ENCODE measurements at regions not wholly inside any gene's neighbourhood (a gene's known extent, or its start where the extent isn't known, plus 50 kb on each side); places are given as distances from the start of the nearest gene placed in this dataset.
A peak's percentile ranks its signal among the peaks of the same experiment; 100 is the strongest.

DNA sequence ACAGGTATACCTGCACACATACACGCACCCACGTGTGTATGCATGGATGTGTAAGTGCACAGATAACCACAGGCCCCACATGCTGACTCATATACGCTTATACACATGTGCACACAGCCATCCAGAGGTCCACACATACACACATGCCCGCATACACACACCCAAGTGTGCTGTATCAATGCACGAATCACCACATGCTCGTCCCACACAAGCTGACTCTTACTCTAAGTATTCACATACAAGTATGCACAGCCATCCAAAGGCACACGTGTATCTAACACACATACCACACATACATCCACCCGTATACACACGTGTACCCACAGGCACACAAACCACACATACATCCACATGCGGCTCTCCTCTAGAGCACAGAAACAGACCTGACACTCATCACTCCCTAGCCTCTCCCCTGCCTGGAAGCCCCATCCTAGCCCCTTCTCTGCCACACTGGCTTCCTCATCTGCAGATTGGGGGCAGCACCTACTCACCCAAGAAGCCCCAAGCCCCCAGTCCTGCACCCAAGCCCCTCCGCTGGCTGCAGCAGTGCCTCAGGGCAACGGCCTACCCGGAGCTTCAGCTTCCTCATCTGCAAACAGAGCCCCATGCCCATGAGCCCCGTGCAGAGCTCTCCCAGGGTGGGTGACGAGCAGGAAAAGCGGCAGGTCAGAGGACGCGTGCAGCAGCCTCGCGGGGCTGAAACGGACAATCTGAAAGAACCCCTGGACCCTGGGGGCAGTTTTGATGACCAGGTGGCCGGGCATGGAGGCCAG lies 105.4 kb downstream of the NCOR2 start:
- DNase-seq (no peak), ATAC-seq (no peak)
- WGBS (ENCODE audit: insufficient coverage): 94% methylated on average over 22 of the region's 22 CpGs
- intact Hi-C loops (cut with micrococcal nuclease): no loop called here
- H3K27ac ChIP-seq (ENCODE audit: low read length): no peak overlapping the region
- Mint-ChIP-seq H3K9me3 (no peaks in the 10 kb centered on the region), H3K4me1 (peaks cover 58 to 93% of the 10 kb centered on the region in 2 donors), H3K27me3 (ENCODE audit: low read depth in 2 of 2) (no peaks in the 10 kb centered on the region), H3K27ac (peak overlapping the region in 1 of 2 donors; percentile 10), H3K4me3 (no peak overlapping the region), H3K36me3 (no peaks in the 10 kb centered on the region)
- H3K4me3 ChIP-seq (ENCODE audit: low read length): no peak overlapping the region
- TF ChIP-seq, protein P1, sequence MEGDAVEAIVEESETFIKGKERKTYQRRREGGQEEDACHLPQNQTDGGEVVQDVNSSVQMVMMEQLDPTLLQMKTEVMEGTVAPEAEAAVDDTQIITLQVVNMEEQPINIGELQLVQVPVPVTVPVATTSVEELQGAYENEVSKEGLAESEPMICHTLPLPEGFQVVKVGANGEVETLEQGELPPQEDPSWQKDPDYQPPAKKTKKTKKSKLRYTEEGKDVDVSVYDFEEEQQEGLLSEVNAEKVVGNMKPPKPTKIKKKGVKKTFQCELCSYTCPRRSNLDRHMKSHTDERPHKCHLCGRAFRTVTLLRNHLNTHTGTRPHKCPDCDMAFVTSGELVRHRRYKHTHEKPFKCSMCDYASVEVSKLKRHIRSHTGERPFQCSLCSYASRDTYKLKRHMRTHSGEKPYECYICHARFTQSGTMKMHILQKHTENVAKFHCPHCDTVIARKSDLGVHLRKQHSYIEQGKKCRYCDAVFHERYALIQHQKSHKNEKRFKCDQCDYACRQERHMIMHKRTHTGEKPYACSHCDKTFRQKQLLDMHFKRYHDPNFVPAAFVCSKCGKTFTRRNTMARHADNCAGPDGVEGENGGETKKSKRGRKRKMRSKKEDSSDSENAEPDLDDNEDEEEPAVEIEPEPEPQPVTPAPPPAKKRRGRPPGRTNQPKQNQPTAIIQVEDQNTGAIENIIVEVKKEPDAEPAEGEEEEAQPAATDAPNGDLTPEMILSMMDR (IDR thresholded peaks at IDR 0.05): no peak
- peaks cover 57% of the 10 kb centered on the region for H3K4me1 ChIP-seq (ENCODE audit: control insufficient read depth, insufficient read depth, low read length)
- H3K9me3 ChIP-seq (ENCODE audit: control insufficient read depth, insufficient read depth, low read length): peaks cover 6% of the 10 kb centered on the region
- no peaks in the 10 kb centered on the region for H3K27me3 ChIP-seq (ENCODE audit: control insufficient read depth, insufficient read depth, low read length)
- peaks cover 2% of the 10 kb centered on the region for H3K36me3 ChIP-seq (ENCODE audit: control insufficient read depth, insufficient read depth, low read length)

DNA sequence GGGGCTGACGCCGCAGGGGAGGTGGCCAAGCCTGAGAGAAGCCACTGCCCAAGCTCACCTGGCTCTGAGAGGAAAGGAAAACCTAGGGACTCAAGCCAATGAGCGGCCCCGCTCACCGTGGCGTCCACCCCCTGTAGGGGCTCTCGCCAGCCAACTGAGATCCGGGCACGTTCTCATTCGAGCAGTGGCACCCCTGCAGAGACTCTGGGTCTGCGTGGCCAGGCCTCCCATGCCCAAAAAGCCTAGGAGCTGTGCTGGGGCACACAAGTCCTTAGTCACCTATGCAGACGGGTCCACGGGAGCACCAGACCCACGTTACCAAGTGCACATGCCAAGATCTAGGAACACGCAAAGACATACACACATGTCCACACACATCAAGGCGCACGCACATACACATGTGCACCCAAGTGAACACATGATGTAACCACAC lies 106.2 kb downstream of the NCOR2 start:
- TF ChIP-seq, protein P1 (IDR thresholded peaks at IDR 0.05): no peak

DNA sequence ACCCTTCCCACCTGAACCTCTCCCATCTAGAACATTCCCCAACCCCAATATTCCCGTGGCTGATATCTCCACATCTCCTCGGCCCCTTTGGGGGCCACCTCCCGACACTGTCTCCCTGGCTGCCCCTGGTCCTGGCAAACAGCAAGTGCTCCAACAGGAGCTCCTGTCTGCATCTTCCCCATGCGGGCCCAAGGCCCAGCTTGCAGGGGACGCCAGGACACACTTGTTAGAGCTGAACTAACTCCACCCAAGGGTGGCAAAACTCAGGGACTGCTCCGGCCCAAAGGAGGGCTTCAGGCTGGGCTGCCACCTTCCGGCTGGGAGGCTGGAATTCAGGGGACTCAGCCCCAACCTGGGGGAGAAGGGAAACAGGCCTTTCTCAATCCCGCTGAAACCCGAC lies 106.6 kb downstream of the NCOR2 start:
- no peak overlapping the region for H3K4me3 ChIP-seq (ENCODE audit: low read length)
- Mint-ChIP-seq H3K4me1 (peaks cover 53 to 92% of the 10 kb centered on the region in 2 donors), H3K27me3 (ENCODE audit: low read depth in 2 of 2) (no peaks in the 10 kb centered on the region), H3K36me3 (no peaks in the 10 kb centered on the region), H3K4me3 (no peak overlapping the region), H3K9me3 (no peaks in the 10 kb centered on the region), H3K27ac (peak overlapping the region in 1 of 2 donors; percentile 96)
- WGBS (ENCODE audit: insufficient coverage): 97% methylated on average over 9 of the region's 9 CpGs
- intact Hi-C loops (cut with micrococcal nuclease): no loop called here
- ATAC-seq: no peak
- H3K9me3 ChIP-seq (ENCODE audit: control insufficient read depth, insufficient read depth, low read length): peaks cover 6% of the 10 kb centered on the region
- H3K27ac ChIP-seq (ENCODE audit: low read length): no peak overlapping the region
- H3K27me3 ChIP-seq (ENCODE audit: control insufficient read depth, insufficient read depth, low read length): no peaks in the 10 kb centered on the region
- H3K36me3 ChIP-seq (ENCODE audit: control insufficient read depth, insufficient read depth, low read length): peaks cover 2% of the 10 kb centered on the region
- no peak for DNase-seq
- TF ChIP-seq, protein P1 (IDR thresholded peaks at IDR 0.05): no peak
- H3K4me1 ChIP-seq (ENCODE audit: control insufficient read depth, insufficient read depth, low read length): peaks cover 56% of the 10 kb centered on the region

More for the DNA sequence above, 106.2 kb downstream of the NCOR2 start:
- no peaks in the 10 kb centered on the region for H3K9me3 Mint-ChIP-seq
- H3K36me3 Mint-ChIP-seq: no peaks in the 10 kb centered on the region
- no peak for DNase-seq
- no peaks in the 10 kb centered on the region for H3K27me3 ChIP-seq (ENCODE audit: control insufficient read depth, insufficient read depth, low read length)
- no peak overlapping the region for H3K27ac ChIP-seq (ENCODE audit: low read length)
- H3K4me3 Mint-ChIP-seq: no peak overlapping the region
- H3K27me3 Mint-ChIP-seq (ENCODE audit: low read depth in 2 of 2): no peaks in the 10 kb centered on the region
- WGBS (ENCODE audit: insufficient coverage): 96% methylated on average over 17 of the region's 17 CpGs
- ATAC-seq: no peak
- H3K9me3 ChIP-seq (ENCODE audit: control insufficient read depth, insufficient read depth, low read length): peaks cover 6% of the 10 kb centered on the region
- intact Hi-C loops (cut with micrococcal nuclease): no loop called here
- H3K4me1 ChIP-seq (ENCODE audit: control insufficient read depth, insufficient read depth, low read length): peaks cover 55% of the 10 kb centered on the region
- peaks cover 2% of the 10 kb centered on the region for H3K36me3 ChIP-seq (ENCODE audit: control insufficient read depth, insufficient read depth, low read length)
- H3K4me3 ChIP-seq (ENCODE audit: low read length): no peak overlapping the region
- H3K4me1 Mint-ChIP-seq: peaks cover 54 to 93% of the 10 kb centered on the region in 2 donors
- H3K27ac Mint-ChIP-seq: no peak overlapping the region
